ENCODE measurements at regions not wholly inside any gene's neighbourhood (a gene's known extent, or its start where the extent isn't known, plus 50 kb on each side); places are given as distances from the start of the nearest gene placed in this dataset.
"Not testable (repeated sequence)": the region's sequence is repeated elsewhere in the genome, so short reads cannot be mapped to it uniquely, and the experiment has no call there.

DNA sequence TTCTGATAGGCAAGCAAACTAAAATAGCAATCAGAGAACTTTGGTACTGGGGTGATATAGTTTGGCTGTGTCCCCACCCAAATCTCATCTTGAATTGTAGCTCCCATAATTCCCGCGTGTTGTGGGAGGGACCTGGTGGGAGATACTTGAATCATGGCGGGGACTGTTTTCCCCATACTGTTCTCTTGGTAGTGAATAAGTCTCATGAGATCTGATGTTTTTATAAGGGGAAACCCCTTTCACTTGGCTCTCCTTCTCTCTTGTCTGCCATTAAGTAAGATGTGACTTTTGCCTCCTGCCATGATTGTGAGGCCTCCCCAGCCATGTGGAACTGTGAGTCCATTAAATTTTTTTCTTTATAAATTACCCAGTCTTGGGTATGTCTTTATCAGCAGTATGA is 62.6 kb upstream of the C1orf53 start:
- H3K4me1 ChIP-seq (ENCODE audit: control insufficient read depth in 1 of 2, insufficient read depth in 2 of 2, low read length in 2 of 2); H3K27ac ChIP-seq (ENCODE audit: low read depth in 1 of 2, low read length in 2 of 2); H3K27me3 ChIP-seq (ENCODE audit: control insufficient read depth in 1 of 2, insufficient read depth in 2 of 2, low read length in 1 of 2); ATAC-seq (ENCODE audit: low FRiP score); H3K4me3 ChIP-seq (ENCODE audit: low read length in 2 of 2); H3K36me3 ChIP-seq (ENCODE audit: control insufficient read depth in 1 of 2, insufficient read depth in 2 of 2, low read length in 1 of 2); H3K9me3 ChIP-seq (ENCODE audit: control insufficient read depth, low read length); DNase-seq: not testable (repeated sequence)
- 89 to 91% methylated on average over 3 of the region's 3 CpGs for WGBS, 2 donors
- intact Hi-C loops (cut with DNase I), result loop anchor here in 1 of 2 donors (10.0 kb wide), 1 partner anchor 105 kb away; no protein-coding TSS in a partner anchor

DNA sequence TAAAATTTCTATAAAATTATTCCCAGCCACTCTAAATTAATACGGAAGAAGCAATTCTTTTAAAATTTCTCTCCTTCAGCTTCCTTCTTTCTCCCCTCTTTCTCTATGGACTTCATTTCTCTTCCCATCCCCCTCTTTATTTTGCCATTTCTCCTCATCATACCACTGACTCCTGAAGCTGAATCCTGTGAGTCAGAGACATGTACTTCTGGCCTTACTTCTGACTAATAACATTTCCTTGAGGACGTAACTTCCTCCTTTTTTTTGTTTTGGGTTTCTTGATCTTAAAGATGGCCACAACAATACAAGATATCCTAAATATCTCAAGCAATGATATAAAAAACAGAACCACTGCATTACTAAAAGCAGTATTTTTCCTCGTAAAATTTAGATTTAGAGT is 63.6 kb upstream of the DENND1B start:
- intact Hi-C loops (cut with DNase I), result no loop called here
- H3K36me3 ChIP-seq (ENCODE audit: control insufficient read depth in 1 of 2, insufficient read depth in 2 of 2, low read length in 1 of 2), result no peaks in the 10 kb centered on the region
- no peaks in the 10 kb centered on the region for H3K9me3 ChIP-seq (ENCODE audit: control insufficient read depth, low read length)
- no peak overlapping the region for H3K4me3 ChIP-seq (ENCODE audit: low read length in 2 of 2)
- ATAC-seq (ENCODE audit: low FRiP score), result no peak
- 71 to 82% methylated on average over 3 of the region's 3 CpGs for WGBS, 2 donors
- H3K4me1 ChIP-seq (ENCODE audit: control insufficient read depth in 1 of 2, insufficient read depth in 2 of 2, low read length in 2 of 2), result no peaks in the 10 kb centered on the region
- peaks cover 0 to 4% of the 10 kb centered on the region in 2 donors for H3K27me3 ChIP-seq (ENCODE audit: control insufficient read depth in 1 of 2, insufficient read depth in 2 of 2, low read length in 1 of 2)
- no peak for DNase-seq
- H3K27ac ChIP-seq (ENCODE audit: low read depth in 1 of 2, low read length in 2 of 2), result no peak overlapping the region

DNA sequence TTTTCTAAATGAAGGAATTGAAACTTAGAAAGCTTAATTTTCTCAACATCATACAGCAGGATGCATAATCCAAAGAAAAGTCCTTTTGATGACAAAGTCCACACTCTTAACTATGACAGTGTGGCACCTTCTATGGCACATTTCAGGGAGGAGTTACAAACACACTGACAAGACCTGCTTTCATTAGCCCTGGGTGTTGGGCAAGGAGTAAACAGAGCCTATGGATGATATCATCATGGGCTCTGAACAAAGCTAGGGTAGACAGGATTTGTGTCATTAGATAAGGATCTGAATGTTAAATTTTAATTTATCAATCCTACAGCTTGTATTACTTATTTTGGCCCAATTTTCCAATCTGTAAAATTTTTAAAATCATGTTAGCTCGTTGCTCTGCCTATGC is 62.6 kb upstream of the DENND1B start:
- Histone ChIP-seq H3K36me3 (ENCODE audit: control insufficient read depth in 1 of 2, insufficient read depth in 2 of 2, low read length in 1 of 2) (no peaks in the 10 kb centered on the region), H3K27me3 (ENCODE audit: control insufficient read depth in 1 of 2, insufficient read depth in 2 of 2, low read length in 1 of 2) (peaks cover 0 to 4% of the 10 kb centered on the region in 2 donors), H3K4me3 (ENCODE audit: low read length in 2 of 2) (no peak overlapping the region), H3K27ac (ENCODE audit: low read depth in 1 of 2, low read length in 2 of 2) (no peak overlapping the region), H3K4me1 (ENCODE audit: control insufficient read depth in 1 of 2, insufficient read depth in 2 of 2, low read length in 2 of 2) (no peaks in the 10 kb centered on the region), H3K9me3 (ENCODE audit: control insufficient read depth, low read length) (no peaks in the 10 kb centered on the region)
- ATAC-seq (ENCODE audit: low FRiP score) (no peak), DNase-seq (no peak)
- 42 to 44% methylated on average over 1 of the region's 1 CpG for WGBS, 2 donors
- intact Hi-C loops (cut with DNase I), result no loop called here

DNA sequence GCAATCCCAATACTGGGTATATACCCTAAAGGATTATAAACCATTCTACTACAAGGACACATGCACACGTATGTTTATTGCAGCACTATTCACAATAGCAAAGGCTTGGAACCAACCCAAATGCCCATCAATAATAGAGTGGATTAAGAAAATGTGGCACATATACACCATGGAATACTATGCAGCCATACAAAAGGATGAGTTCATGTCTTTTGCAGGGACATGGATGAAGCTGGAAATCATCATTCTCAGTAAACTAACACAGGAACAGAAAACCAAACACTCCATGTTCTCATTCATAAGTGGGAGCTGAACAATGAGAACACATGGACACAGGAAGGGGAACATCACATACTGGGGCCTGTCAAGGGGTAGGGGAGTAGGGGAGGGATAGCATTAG is 61.1 kb upstream of the DENND1B start:
- H3K9me3 ChIP-seq (ENCODE audit: control insufficient read depth, low read length); H3K27me3 ChIP-seq (ENCODE audit: control insufficient read depth in 1 of 2, insufficient read depth in 2 of 2, low read length in 1 of 2); H3K36me3 ChIP-seq (ENCODE audit: control insufficient read depth in 1 of 2, insufficient read depth in 2 of 2, low read length in 1 of 2); intact Hi-C loops (cut with DNase I); DNase-seq; H3K27ac ChIP-seq (ENCODE audit: low read depth in 1 of 2, low read length in 2 of 2); ATAC-seq (ENCODE audit: low FRiP score); H3K4me1 ChIP-seq (ENCODE audit: control insufficient read depth in 1 of 2, insufficient read depth in 2 of 2, low read length in 2 of 2); H3K4me3 ChIP-seq (ENCODE audit: low read length in 2 of 2): not testable (repeated sequence)
- whole genome bisulfite sequencing, 2 donors, result 88 to 96% methylated on average over 1 of the region's 1 CpG

DNA sequence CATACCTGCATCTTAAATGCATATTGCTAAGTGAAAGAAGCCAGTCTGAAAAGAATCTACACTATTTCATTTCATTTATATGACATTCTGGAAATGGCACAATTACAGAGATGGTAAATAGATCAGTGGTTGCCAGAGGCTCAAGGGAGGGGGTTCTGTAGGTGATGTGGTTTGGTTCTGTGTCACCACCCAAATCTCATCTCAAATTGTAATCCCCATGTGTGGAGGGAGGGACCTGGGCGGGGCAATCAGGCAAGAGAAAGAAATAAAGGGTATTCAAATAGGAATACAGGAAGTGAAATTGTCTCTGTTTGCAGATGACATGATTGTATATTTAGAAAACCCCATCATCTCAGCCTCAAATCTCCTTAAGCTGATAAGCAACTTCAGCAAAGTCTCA is 53.7 kb upstream of the DENND1B start:
- ATAC-seq (ENCODE audit: low FRiP score); DNase-seq; H3K27ac ChIP-seq (ENCODE audit: low read depth in 1 of 2, low read length in 2 of 2); H3K4me1 ChIP-seq (ENCODE audit: control insufficient read depth in 1 of 2, insufficient read depth in 2 of 2, low read length in 2 of 2); H3K9me3 ChIP-seq (ENCODE audit: control insufficient read depth, low read length); H3K36me3 ChIP-seq (ENCODE audit: control insufficient read depth in 1 of 2, insufficient read depth in 2 of 2, low read length in 1 of 2); intact Hi-C loops (cut with DNase I); H3K27me3 ChIP-seq (ENCODE audit: control insufficient read depth in 1 of 2, insufficient read depth in 2 of 2, low read length in 1 of 2); H3K4me3 ChIP-seq (ENCODE audit: low read length in 2 of 2): not testable (repeated sequence)
- 68 to 76% methylated on average over 1 of the region's 1 CpG for WGBS, 2 donors

DNA sequence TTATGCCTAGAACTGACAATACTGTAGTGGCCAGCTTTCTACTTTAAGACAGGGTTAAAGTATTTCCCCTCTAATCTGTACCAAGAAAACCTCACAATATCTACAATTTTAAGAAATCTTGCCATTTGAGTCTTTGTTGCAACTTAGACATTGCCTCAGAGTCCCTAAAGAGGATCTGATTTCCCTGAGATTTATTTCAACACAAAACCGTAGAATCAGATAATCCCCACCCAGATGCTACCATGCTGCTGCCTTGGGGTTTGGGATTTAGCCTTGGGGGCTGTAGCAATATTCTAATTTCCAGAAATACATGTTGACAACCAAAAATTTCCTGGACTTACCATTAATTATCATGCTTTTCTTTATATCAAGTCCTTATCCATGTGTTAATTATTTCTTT is 50.3 kb upstream of the DENND1B start:
- intact Hi-C loops (cut with DNase I), result no loop called here
- H3K9me3 ChIP-seq (ENCODE audit: control insufficient read depth, low read length), result no peaks in the 10 kb centered on the region
- 74 to 77% methylated on average over 1 of the region's 1 CpG for WGBS, 2 donors
- ATAC-seq (ENCODE audit: low FRiP score) (no peak), DNase-seq (no peak)
- no peaks in the 10 kb centered on the region for H3K36me3 ChIP-seq (ENCODE audit: control insufficient read depth in 1 of 2, insufficient read depth in 2 of 2, low read length in 1 of 2)
- H3K4me1 ChIP-seq (ENCODE audit: control insufficient read depth in 1 of 2, insufficient read depth in 2 of 2, low read length in 2 of 2), result no peaks in the 10 kb centered on the region
- H3K4me3 ChIP-seq (ENCODE audit: low read length in 2 of 2), result no peak overlapping the region
- H3K27ac ChIP-seq (ENCODE audit: low read depth in 1 of 2, low read length in 2 of 2), result no peak overlapping the region
- no peaks in the 10 kb centered on the region for H3K27me3 ChIP-seq (ENCODE audit: control insufficient read depth in 1 of 2, insufficient read depth in 2 of 2, low read length in 1 of 2)

All from aorta (tissue), 5 donors.